GM18502 (cell line): ENCODE measurements at regions not wholly inside any gene's neighbourhood (a gene's known extent, or its start where the extent isn't known, plus 50 kb on each side); places are given as distances from the start of the nearest gene placed in this dataset.

Source experiments
- ATAC-seq: cut with Tn5 transposase; IDR thresholded peaks from one replicate; pipeline ENCODE4 v1.9.1; 2021; ENCODE audit warnings: mild to moderate bottlenecking; ENCODE audit not compliant: unreplicated experiment, poor library complexity

DNA sequence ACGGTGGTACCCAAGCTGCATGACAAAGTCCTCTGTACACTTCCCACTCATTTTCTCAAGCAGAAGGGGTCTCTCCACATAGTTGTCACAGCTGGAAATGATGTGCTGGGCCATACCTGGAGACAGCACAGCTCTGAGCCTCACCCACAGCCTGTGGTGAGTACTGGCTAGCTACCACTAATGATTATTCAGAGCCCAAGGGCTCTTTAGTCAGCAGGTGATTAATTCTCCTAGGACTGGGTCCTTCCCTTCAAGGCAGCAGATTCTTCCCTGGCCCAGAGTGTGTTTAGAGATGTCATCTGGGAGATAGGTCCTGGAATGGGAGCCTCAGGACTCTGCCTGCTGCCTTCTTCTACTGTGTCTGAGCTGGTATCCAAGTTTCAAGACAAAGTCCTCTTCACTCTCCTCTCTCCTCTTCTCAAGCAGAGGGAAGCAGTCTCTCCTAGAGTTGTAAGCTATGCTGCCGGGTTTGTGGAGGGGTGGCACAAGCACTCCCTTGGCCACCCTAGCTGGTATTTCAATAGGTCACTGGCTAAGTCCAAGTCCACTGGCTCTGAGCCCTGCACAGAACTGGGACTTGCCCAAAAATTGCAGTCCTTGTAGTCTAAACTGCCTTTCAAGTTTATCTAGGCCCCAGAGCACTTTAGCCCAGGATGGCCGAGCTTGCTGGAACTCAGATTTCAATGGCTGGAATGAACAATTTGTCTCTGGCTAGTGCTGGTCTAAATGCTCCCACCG lies 49.8 kb upstream of the VGLL2 start:
- no peak for ATAC-seq
